ENCODE measurements at regions not wholly inside any gene's neighbourhood (a gene's known extent, or its start where the extent isn't known, plus 50 kb on each side); places are given as distances from the start of the nearest gene placed in this dataset.
"Not testable (repeated sequence)": the region's sequence is repeated elsewhere in the genome, so short reads cannot be mapped to it uniquely, and the experiment has no call there.

DNA sequence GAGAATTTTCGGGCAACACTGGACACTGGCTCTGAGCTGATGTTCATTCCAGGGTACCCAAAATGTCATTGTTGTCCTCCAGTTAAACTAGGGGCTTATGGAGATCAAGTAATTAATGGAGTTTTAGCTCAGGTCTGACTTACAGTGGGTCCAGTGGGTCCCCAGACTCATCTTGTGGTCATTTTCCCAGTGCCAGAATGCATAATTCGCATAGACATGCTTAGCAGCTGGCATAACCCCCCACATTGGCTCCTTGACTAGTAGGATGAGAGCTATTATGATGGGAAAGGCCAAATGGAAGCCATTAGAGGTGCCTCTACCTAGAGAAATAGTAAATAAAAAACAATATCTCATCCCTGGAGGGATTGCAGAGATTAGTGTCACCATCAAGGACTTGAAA, 818.9 kb downstream of the TMTC2 start:
- Histone ChIP-seq H3K4me3 (ENCODE audit: extremely low read depth, insufficient read depth, low read length, poor library complexity, severe bottlenecking) (no peak overlapping the region), H3K9me3 (ENCODE audit: control insufficient read depth, low read length) (no peaks in the 10 kb centered on the region), H3K36me3 (ENCODE audit: control insufficient read depth, insufficient read depth, low read length) (no peaks in the 10 kb centered on the region), H3K27ac (ENCODE audit: low read depth, low read length, severe bottlenecking) (no peak overlapping the region), H3K4me1 (ENCODE audit: control insufficient read depth, insufficient read depth, low read length, poor library complexity, severe bottlenecking) (no peaks in the 10 kb centered on the region)
- 71 to 88% methylated on average over 1 of the region's 2 CpGs for WGBS, 2 experiments (ENCODE audit: insufficient coverage in 2 of 2)

DNA sequence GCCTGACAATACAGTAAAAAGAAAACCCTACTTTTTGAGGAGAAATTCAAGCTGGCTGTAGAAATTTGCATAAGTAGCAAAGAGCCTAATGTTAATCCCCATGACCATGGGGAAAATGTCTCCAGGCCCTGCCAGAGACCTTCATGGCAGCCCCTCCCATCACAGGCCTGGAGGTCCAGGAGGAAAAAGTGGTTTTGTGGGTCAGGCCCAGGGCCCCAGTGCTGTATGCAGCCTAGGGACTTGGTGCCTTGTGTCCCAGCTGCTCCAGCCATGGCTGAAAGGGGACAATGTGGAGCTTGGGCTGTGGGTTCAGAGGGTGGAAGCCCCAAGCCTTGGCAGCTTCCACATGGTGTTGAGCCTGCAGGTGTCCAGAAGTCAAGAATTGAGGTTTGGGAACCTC, 813.2 kb downstream of the TMTC2 start:
- not testable (repeated sequence) for H3K9me3 ChIP-seq (ENCODE audit: control insufficient read depth, low read length); H3K27ac ChIP-seq (ENCODE audit: low read depth, low read length, severe bottlenecking); H3K36me3 ChIP-seq (ENCODE audit: control insufficient read depth, insufficient read depth, low read length); H3K4me1 ChIP-seq (ENCODE audit: control insufficient read depth, insufficient read depth, low read length, poor library complexity, severe bottlenecking); H3K4me3 ChIP-seq (ENCODE audit: extremely low read depth, insufficient read depth, low read length, poor library complexity, severe bottlenecking)

DNA sequence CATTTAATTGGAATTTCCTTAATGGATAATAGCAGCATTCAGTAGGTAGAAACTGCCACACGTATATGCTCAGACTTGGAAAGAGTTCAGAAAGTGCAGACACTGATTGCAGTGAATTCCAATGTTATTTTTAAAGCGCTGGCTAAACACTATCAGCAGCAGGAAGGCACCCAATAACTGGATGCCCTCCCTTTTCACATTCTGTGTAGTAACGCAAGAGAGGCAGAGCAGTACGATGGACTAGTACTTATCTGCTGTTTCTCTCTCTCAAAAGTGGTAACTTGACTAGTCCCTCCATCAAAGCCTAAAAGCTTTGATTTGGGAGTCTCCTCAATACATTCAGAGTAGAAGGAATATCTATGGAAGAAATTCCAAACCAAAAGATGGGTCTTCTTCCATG, 791.0 kb downstream of the TMTC2 start:
- WGBS, 2 experiments (ENCODE audit: insufficient coverage in 2 of 2), result 85 to 100% methylated on average over 2 of the region's 4 CpGs
- Histone ChIP-seq H3K4me1 (ENCODE audit: control insufficient read depth, insufficient read depth, low read length, poor library complexity, severe bottlenecking) (no peaks in the 10 kb centered on the region), H3K9me3 (ENCODE audit: control insufficient read depth, low read length) (no peaks in the 10 kb centered on the region), H3K4me3 (ENCODE audit: extremely low read depth, insufficient read depth, low read length, poor library complexity, severe bottlenecking) (no peak overlapping the region), H3K36me3 (ENCODE audit: control insufficient read depth, insufficient read depth, low read length) (no peaks in the 10 kb centered on the region), H3K27ac (ENCODE audit: low read depth, low read length, severe bottlenecking) (no peak overlapping the region)

DNA sequence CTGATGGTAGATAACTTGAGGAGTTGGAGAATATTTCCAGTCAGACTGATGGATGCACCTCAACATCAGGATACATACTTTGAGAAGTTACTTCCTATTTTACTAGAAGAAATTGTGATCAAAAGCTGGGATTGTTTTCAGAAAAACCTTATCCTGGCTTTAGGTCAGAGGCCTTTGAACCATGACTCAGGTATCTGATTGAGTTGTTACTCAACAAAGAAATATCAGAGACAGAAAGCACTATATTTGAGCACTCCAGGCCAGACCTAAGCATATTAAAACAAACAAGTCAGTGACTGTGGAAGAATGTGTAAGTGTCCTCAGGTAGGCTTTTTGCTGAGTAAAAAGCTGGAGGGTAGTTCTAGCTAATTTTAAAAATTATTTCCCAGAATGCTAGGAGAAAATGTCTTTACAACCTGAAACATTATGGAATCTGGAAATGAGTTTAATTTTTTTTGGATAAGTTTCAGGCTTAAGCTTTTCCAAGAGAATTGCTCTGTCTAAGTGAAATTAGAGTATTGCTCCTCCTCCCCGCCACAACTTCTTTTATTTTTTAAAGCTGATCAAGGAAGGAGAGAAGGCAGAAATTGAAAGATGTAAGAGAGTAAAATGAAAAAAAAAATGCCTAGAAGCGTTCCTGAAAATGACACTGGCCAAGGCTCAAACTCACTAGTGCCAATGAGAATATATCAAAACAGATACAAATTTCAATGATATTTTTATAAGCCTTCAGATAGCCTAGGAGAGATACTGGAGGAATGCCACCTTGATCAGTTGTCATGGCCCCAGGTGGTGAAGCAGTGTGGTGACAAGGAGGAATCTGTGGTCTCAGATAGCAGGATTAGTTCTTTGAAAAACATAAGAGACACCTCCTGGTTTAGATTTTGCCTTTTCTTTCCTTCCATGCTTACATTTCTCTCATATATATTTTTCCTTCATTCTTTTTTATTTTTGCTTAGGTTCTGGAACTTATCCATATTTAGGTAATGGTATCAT, 790.3 kb downstream of the TMTC2 start:
- Histone ChIP-seq H3K27ac (ENCODE audit: low read depth, low read length, severe bottlenecking) (no peak overlapping the region), H3K4me3 (ENCODE audit: extremely low read depth, insufficient read depth, low read length, poor library complexity, severe bottlenecking) (no peak overlapping the region), H3K36me3 (ENCODE audit: control insufficient read depth, insufficient read depth, low read length) (no peaks in the 10 kb centered on the region), H3K4me1 (ENCODE audit: control insufficient read depth, insufficient read depth, low read length, poor library complexity, severe bottlenecking) (no peaks in the 10 kb centered on the region), H3K9me3 (ENCODE audit: control insufficient read depth, low read length) (no peaks in the 10 kb centered on the region)
- no CpG with 5 or more reads among the region's 2 CpGs for WGBS, 2 experiments (ENCODE audit: insufficient coverage in 2 of 2)

DNA sequence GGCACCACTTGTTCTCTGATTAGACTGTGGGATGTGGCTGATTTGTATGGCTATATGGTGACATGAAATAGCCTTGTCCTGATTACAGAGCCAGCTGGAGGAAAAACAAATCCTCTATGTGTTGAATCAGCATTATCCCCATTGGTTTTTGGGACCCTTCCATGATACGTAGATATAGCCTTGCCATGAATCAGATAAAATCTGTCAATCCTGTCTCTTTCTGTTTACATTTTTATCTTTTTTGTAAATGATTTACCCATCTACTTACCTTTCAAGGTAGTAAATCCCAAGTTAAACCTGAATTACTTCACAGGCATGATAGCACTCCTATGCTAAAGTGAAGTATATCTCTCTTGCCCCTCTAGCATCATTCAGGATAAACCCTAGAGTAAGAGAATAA, 789.3 kb downstream of the TMTC2 start:
- WGBS, 2 experiments (ENCODE audit: insufficient coverage in 2 of 2), result 89 to 100% methylated on average over 1 of the region's 1 CpG
- H3K27ac ChIP-seq (ENCODE audit: low read depth, low read length, severe bottlenecking), result no peak overlapping the region
- H3K9me3 ChIP-seq (ENCODE audit: control insufficient read depth, low read length), result no peaks in the 10 kb centered on the region
- H3K36me3 ChIP-seq (ENCODE audit: control insufficient read depth, insufficient read depth, low read length), result no peaks in the 10 kb centered on the region
- no peaks in the 10 kb centered on the region for H3K4me1 ChIP-seq (ENCODE audit: control insufficient read depth, insufficient read depth, low read length, poor library complexity, severe bottlenecking)
- no peak overlapping the region for H3K4me3 ChIP-seq (ENCODE audit: extremely low read depth, insufficient read depth, low read length, poor library complexity, severe bottlenecking)

DNA sequence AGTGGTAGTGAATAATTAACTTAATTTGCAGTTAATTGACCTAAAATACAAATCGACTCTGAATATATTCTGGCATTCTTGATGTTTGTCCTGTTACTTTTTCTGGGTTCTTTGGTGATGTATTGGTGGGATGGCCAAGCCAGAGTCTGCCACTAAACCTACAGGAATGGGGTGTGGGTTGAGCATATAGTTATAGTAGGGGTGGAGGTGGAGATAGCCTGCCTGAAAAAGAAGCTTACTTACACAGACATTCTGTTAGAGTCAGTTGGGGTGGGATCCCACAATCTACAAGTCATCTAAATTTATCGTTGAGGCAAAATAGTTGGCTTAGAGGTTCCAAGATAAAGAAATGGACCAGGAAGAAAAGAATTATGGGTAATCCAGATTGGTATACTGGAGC, 787.7 kb downstream of the TMTC2 start:
- H3K4me3 ChIP-seq (ENCODE audit: extremely low read depth, insufficient read depth, low read length, poor library complexity, severe bottlenecking), result no peak overlapping the region

DNA sequence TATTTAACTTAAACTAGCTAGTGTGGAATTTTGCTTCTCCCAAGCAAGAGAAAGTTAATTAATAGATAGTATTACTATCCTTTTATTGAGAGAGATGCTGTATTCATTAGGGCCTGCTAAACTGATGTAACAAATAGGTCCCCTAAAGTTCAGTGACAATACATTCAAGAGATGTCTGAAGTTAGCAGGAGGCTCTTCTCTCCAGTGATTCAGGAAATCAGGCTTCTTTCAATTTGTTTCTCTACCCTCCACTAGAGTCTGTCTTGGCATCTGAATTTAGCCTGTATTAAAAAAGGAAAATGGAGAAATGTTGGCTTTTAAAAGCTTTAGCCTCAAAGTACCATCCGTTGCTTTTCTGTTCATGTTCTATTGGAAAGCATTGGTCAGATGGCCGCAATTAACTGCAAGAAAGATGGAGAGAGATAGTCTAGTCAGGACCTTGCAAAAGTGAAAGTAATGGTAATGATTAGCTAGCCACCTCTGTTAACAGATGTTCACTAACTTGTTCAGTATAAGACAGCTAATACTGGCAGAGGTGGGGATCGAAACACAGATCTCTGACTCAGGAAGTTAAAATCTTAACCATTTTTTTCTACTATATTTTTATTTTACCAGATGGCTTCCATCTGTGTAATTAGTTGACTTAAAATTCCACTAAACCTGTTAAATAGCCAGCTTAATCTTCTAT, 786.8 kb downstream of the TMTC2 start:
- Histone ChIP-seq H3K4me3 (ENCODE audit: extremely low read depth, insufficient read depth, low read length, poor library complexity, severe bottlenecking) (no peak overlapping the region), H3K9me3 (ENCODE audit: control insufficient read depth, low read length) (no peaks in the 10 kb centered on the region), H3K4me1 (ENCODE audit: control insufficient read depth, insufficient read depth, low read length, poor library complexity, severe bottlenecking) (no peaks in the 10 kb centered on the region), H3K27ac (ENCODE audit: low read depth, low read length, severe bottlenecking) (no peak overlapping the region), H3K36me3 (ENCODE audit: control insufficient read depth, insufficient read depth, low read length) (no peaks in the 10 kb centered on the region)
- WGBS, 2 experiments (ENCODE audit: insufficient coverage in 2 of 2), result 50 to 95% methylated on average over 2 of the region's 3 CpGs

More for the DNA sequence above, 787.7 kb downstream of the TMTC2 start:
- no CpG with 5 or more reads among the region's 2 CpGs for WGBS, 2 experiments (ENCODE audit: insufficient coverage in 2 of 2)
- no peak overlapping the region for H3K27ac ChIP-seq (ENCODE audit: low read depth, low read length, severe bottlenecking)
- H3K9me3 ChIP-seq (ENCODE audit: control insufficient read depth, low read length), result no peaks in the 10 kb centered on the region
- no peaks in the 10 kb centered on the region for H3K4me1 ChIP-seq (ENCODE audit: control insufficient read depth, insufficient read depth, low read length, poor library complexity, severe bottlenecking)
- H3K36me3 ChIP-seq (ENCODE audit: control insufficient read depth, insufficient read depth, low read length), result no peaks in the 10 kb centered on the region

DNA sequence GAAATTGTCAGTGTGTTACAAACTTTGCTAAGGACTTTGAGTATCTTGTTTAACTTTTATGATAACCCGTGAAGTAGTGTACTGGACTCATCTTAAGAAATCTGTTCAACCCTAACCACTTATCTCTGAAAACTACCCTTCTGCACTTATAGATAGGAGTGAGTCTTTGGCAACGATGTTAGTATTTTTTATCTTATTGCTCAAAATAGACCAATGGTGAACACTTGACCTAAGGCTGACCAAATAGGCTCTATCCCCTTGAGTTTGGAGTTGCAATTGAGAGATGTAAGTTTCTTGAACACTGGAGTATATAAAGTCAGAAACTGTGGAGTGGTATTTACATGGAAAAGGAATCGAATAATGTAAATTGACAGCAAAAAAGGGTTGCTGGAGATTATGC, 786.1 kb downstream of the TMTC2 start:
- Histone ChIP-seq H3K4me3 (ENCODE audit: extremely low read depth, insufficient read depth, low read length, poor library complexity, severe bottlenecking) (no peak overlapping the region), H3K9me3 (ENCODE audit: control insufficient read depth, low read length) (no peaks in the 10 kb centered on the region), H3K4me1 (ENCODE audit: control insufficient read depth, insufficient read depth, low read length, poor library complexity, severe bottlenecking) (no peaks in the 10 kb centered on the region), H3K27ac (ENCODE audit: low read depth, low read length, severe bottlenecking) (no peak overlapping the region), H3K36me3 (ENCODE audit: control insufficient read depth, insufficient read depth, low read length) (no peaks in the 10 kb centered on the region)
- WGBS, 2 experiments (ENCODE audit: insufficient coverage in 2 of 2), result 100% methylated on average over 1 of the region's 3 CpGs

DNA sequence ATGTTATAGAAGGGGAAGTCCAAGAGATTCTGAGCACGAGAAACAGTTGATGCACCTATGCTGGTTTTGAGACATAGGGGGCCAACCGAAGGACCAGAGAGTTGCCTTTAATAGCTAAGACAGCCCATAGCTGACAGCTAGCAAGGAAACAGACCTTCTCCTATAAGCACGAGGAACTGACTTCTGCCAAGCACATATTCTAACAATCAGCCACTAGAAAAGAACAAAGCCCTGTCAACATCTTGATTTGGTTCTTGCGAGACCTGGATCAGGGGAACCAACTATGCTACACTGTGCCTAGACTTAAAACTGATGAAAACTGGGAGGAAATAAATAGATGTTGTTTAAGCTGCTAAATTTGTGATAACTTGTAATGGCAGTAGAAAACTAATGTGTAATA, 785.6 kb downstream of the TMTC2 start:
- Histone ChIP-seq H3K9me3 (ENCODE audit: control insufficient read depth, low read length) (no peaks in the 10 kb centered on the region), H3K4me3 (ENCODE audit: extremely low read depth, insufficient read depth, low read length, poor library complexity, severe bottlenecking) (no peak overlapping the region), H3K36me3 (ENCODE audit: control insufficient read depth, insufficient read depth, low read length) (no peaks in the 10 kb centered on the region), H3K4me1 (ENCODE audit: control insufficient read depth, insufficient read depth, low read length, poor library complexity, severe bottlenecking) (no peaks in the 10 kb centered on the region), H3K27ac (ENCODE audit: low read depth, low read length, severe bottlenecking) (no peak overlapping the region)
- 88 to 95% methylated on average over 2 to 3 of the region's 4 CpGs for WGBS, 2 experiments (ENCODE audit: insufficient coverage in 2 of 2)

DNA sequence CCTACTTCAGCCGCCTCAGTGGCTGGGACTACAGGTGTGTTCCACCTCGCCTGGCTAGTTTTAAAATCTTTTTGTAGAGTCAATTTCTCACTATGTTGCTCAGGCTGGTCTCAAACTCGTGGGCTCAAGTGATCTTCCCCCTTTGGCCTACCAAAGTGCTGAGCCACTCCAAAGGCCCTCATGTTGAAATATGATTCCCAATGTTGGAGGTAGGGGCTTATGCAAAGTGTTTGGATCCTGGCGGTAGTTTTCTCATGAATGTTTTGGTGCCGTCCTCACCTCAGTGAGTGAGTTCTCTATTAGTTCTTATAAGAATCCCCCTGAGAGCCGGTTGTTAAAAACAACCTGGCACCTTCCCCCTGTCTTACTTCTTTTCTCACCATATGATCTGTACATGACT, 784.6 kb downstream of the TMTC2 start:
- H3K4me3 ChIP-seq (ENCODE audit: extremely low read depth, insufficient read depth, low read length, poor library complexity, severe bottlenecking), result no peak overlapping the region
- no peaks in the 10 kb centered on the region for H3K9me3 ChIP-seq (ENCODE audit: control insufficient read depth, low read length)
- 86 to 100% methylated on average over 2 to 4 of the region's 6 CpGs for WGBS, 2 experiments (ENCODE audit: insufficient coverage in 2 of 2)
- no peak overlapping the region for H3K27ac ChIP-seq (ENCODE audit: low read depth, low read length, severe bottlenecking)
- H3K36me3 ChIP-seq (ENCODE audit: control insufficient read depth, insufficient read depth, low read length), result no peaks in the 10 kb centered on the region
- H3K4me1 ChIP-seq (ENCODE audit: control insufficient read depth, insufficient read depth, low read length, poor library complexity, severe bottlenecking), result no peaks in the 10 kb centered on the region

DNA sequence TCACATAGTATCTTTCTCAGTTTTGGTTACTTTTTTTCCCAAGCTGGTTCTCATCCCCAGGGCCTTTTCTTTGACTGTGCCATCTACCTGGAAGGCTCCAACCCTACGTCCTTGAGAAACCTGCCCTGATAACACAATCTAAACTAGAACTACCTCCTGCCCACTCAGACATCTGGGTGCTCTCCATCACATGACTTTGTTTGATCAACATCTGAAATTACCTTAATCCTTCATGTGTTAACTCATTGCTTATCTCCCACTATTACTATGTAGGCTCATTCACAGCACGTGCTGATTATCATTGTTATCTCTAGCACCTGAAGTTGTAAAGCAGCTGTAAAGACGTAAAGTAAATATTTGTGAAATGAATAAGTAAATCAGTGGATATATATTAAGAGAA, 784.0 kb downstream of the TMTC2 start:
- H3K36me3 ChIP-seq (ENCODE audit: control insufficient read depth, insufficient read depth, low read length), result no peaks in the 10 kb centered on the region

More for the DNA sequence above, 784.0 kb downstream of the TMTC2 start:
- no peak overlapping the region for H3K27ac ChIP-seq (ENCODE audit: low read depth, low read length, severe bottlenecking)
- no peaks in the 10 kb centered on the region for H3K9me3 ChIP-seq (ENCODE audit: control insufficient read depth, low read length)
- WGBS, 2 experiments (ENCODE audit: insufficient coverage in 2 of 2), result 67 to 82% methylated on average over 1 of the region's 3 CpGs
- H3K4me1 ChIP-seq (ENCODE audit: control insufficient read depth, insufficient read depth, low read length, poor library complexity, severe bottlenecking), result no peaks in the 10 kb centered on the region
- H3K4me3 ChIP-seq (ENCODE audit: extremely low read depth, insufficient read depth, low read length, poor library complexity, severe bottlenecking), result no peak overlapping the region

All from mesodermal cell (in vitro differentiated cells).